ENCODE measurements at regions not wholly inside any gene's neighbourhood (a gene's known extent, or its start where the extent isn't known, plus 50 kb on each side); places are given as distances from the start of the nearest gene placed in this dataset.

- TF ChIP-seq EZH2 (IDR thresholded peaks at IDR 0.05; ENCODE audit: insufficient read depth, poor library complexity, severe bottlenecking) (no peak), EZH2phosphoT487 (IDR thresholded peaks at IDR 0.05; ENCODE audit: insufficient read depth, low read depth) (no peak)
These were observed 1185.2 kb downstream of the PCDH7 start for GRCh38 chr4:31905363-31905762.
